Smooth muscle cell (in vitro differentiated cells): ENCODE measurements at regions not wholly inside any gene's neighbourhood (a gene's known extent, or its start where the extent isn't known, plus 50 kb on each side); places are given as distances from the start of the nearest gene placed in this dataset.
"Not testable (repeated sequence)": the region's sequence is repeated elsewhere in the genome, so short reads cannot be mapped to it uniquely, and the experiment has no call there.

Experiments used
- DNase-seq: peaks from one replicate; lab custom pipeline; 2025; ENCODE audit not compliant: unreplicated experiment; lab: John Stamatoyannopoulos, UW
- H2AFZ ChIP-seq: fragments of 200-600 bp; sonication (generic); 2 replicates; pipeline ENCODE4 v1.6.0; 2016; ENCODE audit warnings: antibody characterized with exemption, low read depth, mild to moderate bottlenecking
- H3F3A ChIP-seq: fragments of 200-600 bp; sonication (generic); 2 replicates; pipeline ENCODE4 v1.6.0; 2017; ENCODE audit warnings: antibody characterized with exemption, low read depth
- H3K27ac ChIP-seq: fragments of 200-600 bp; sonication (generic); 2 replicates; pipeline ENCODE4 v1.5.1; 2016; ENCODE audit warnings: low read depth, mild to moderate bottlenecking
- H3K27me3 ChIP-seq: fragments of 200-600 bp; sonication (generic); 2 replicates; pipeline ENCODE4 v1.6.1; 2016; ENCODE audit warnings: low read depth, mild to moderate bottlenecking
- H3K36me3 ChIP-seq: fragments of 200-600 bp; sonication (generic); 2 replicates; pipeline ENCODE4 v1.5.1; 2016; ENCODE audit warnings: low read depth
- H3K4me1 ChIP-seq: fragments of 200-600 bp; sonication (generic); 2 replicates; pipeline ENCODE4 v1.5.1; 2016; ENCODE audit warnings: low read depth
- H3K4me2 ChIP-seq: fragments of 200-600 bp; sonication (generic); 2 replicates; pipeline ENCODE4 v1.6.0; 2016; ENCODE audit warnings: mild to moderate bottlenecking
- H3K4me3 ChIP-seq: fragments of 200-600 bp; sonication (generic); 2 replicates; pipeline ENCODE4 v1.5.1; 2016; ENCODE audit warnings: mild to moderate bottlenecking
- H3K79me2 ChIP-seq: fragments of 200-600 bp; sonication (generic); 2 replicates; pipeline ENCODE4 v1.6.0; 2016; ENCODE audit warnings: low read depth, mild to moderate bottlenecking
- H3K9ac ChIP-seq: fragments of 200-600 bp; sonication (generic); 2 replicates; pipeline ENCODE4 v1.6.0; 2016; ENCODE audit warnings: low read depth
- H3K9me3 ChIP-seq: fragments of 200-600 bp; sonication (generic); replicated peaks from 2 replicates; pipeline ENCODE4 v1.5.1; 2016; ENCODE audit warnings: low read depth
- H4K20me1 ChIP-seq: fragments of 200-600 bp; sonication (generic); 2 replicates; pipeline ENCODE4 v1.6.0; 2016; ENCODE audit warnings: low read depth
- WGBS: methylation state at CpG from one replicate; pipeline ENCODE4 v1.1.7; 2016; ENCODE audit warnings: low lambda C conversion rate; 5-methylcytosine and 5-hydroxymethylcytosine counted together
- TF ChIP-seq, protein P1 (sequence below): fragments of 200-600 bp; sonication (generic); IDR thresholded peaks from 2 replicates; pipeline ENCODE4 v1.5.1; 2017; ENCODE audit warnings: borderline replicate concordance, mild to moderate bottlenecking, antibody characterized with exemption; ENCODE audit not compliant: insufficient read depth, poor library complexity, severe bottlenecking

- Histone ChIP-seq H4K20me1 (no peaks in the 10 kb centered on the region), H3F3A (no peaks in the 10 kb centered on the region), H2AFZ (no peak overlapping the region), H3K27ac (no peak overlapping the region), H3K79me2 (no peaks in the 10 kb centered on the region), H3K9me3 (no peaks in the 10 kb centered on the region), H3K4me1 (no peaks in the 10 kb centered on the region), H3K4me3 (no peak overlapping the region), H3K4me2 (no peak overlapping the region), H3K36me3 (no peaks in the 10 kb centered on the region), H3K9ac (no peak overlapping the region), H3K27me3 (no peaks in the 10 kb centered on the region)
- DNase-seq = no peak
- TF ChIP-seq, protein P1, sequence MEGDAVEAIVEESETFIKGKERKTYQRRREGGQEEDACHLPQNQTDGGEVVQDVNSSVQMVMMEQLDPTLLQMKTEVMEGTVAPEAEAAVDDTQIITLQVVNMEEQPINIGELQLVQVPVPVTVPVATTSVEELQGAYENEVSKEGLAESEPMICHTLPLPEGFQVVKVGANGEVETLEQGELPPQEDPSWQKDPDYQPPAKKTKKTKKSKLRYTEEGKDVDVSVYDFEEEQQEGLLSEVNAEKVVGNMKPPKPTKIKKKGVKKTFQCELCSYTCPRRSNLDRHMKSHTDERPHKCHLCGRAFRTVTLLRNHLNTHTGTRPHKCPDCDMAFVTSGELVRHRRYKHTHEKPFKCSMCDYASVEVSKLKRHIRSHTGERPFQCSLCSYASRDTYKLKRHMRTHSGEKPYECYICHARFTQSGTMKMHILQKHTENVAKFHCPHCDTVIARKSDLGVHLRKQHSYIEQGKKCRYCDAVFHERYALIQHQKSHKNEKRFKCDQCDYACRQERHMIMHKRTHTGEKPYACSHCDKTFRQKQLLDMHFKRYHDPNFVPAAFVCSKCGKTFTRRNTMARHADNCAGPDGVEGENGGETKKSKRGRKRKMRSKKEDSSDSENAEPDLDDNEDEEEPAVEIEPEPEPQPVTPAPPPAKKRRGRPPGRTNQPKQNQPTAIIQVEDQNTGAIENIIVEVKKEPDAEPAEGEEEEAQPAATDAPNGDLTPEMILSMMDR = no peak
- 75% methylated on average over 1 of the region's 1 CpG for WGBS
These were observed 118.3 kb upstream of the HEY2 start for GRCh38 chr6:125631165-125631564.

- H4K20me1 ChIP-seq, H2AFZ ChIP-seq: not testable (repeated sequence)
These were observed 113.4 kb upstream of the HEY2 start for GRCh38 chr6:125636011-125636410.

DNA sequence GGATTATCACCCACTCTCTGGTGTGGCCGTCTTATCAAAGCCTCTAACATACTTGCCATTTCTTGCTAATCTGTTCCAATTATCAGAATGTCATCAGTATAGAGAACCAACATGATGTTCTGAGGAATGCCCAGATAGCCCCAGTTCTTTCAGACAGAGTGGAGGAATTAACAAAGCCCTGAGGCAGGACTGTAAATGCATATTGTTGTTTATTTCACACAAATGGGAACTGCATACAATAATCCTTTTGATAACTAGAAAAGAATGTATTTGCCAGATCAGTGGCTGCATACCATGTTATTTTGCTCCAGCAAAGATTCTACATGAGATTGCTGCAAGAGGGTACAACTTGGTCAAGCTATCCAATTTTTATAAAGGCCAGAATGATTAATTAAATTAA is 112.8 kb upstream of the HEY2 start:
- H3K79me2 ChIP-seq = no peaks in the 10 kb centered on the region
- no peak overlapping the region for H3K27ac ChIP-seq
- H3K4me2 ChIP-seq = no peak overlapping the region
- 30% methylated on average over 1 of the region's 1 CpG for WGBS
- DNase-seq = no peak
- H2AFZ ChIP-seq = no peak overlapping the region
- no peak overlapping the region for H3K9ac ChIP-seq
- H3K9me3 ChIP-seq = no peaks in the 10 kb centered on the region
- H3K36me3 ChIP-seq = no peaks in the 10 kb centered on the region
- TF ChIP-seq, protein P1 = no peak
- H3K4me3 ChIP-seq = no peak overlapping the region
- H4K20me1 ChIP-seq = no peaks in the 10 kb centered on the region
- no peaks in the 10 kb centered on the region for H3K4me1 ChIP-seq
- no peaks in the 10 kb centered on the region for H3K27me3 ChIP-seq
- no peaks in the 10 kb centered on the region for H3F3A ChIP-seq

More at GRCh38 chr6:125636011-125636410, 113.4 kb upstream of the HEY2 start:
- not testable (repeated sequence) for H3F3A ChIP-seq, H3K27me3 ChIP-seq, H3K36me3 ChIP-seq, H3K9ac ChIP-seq, H3K27ac ChIP-seq, H3K4me1 ChIP-seq, H3K4me3 ChIP-seq, H3K9me3 ChIP-seq, H3K79me2 ChIP-seq, DNase-seq, H3K4me2 ChIP-seq
- WGBS = 98% methylated on average over 2 of the region's 2 CpGs

GRCh38 chr6:125637207-125637606 is 112.2 kb upstream of the HEY2 start:
- 89% methylated on average over 2 of the region's 2 CpGs for WGBS
- TF ChIP-seq, protein P1 = no peak

More at GRCh38 chr6:125637207-125637606, 112.2 kb upstream of the HEY2 start:
- no peaks in the 10 kb centered on the region for H4K20me1 ChIP-seq
- no peaks in the 10 kb centered on the region for H3K36me3 ChIP-seq
- no peak overlapping the region for H3K27ac ChIP-seq
- H3K9ac ChIP-seq = no peak overlapping the region
- no peak overlapping the region for H2AFZ ChIP-seq
- H3F3A ChIP-seq = no peaks in the 10 kb centered on the region
- H3K27me3 ChIP-seq = no peaks in the 10 kb centered on the region
- H3K4me2 ChIP-seq = no peak overlapping the region
- no peaks in the 10 kb centered on the region for H3K4me1 ChIP-seq
- H3K4me3 ChIP-seq = no peak overlapping the region
- no peaks in the 10 kb centered on the region for H3K79me2 ChIP-seq
- no peaks in the 10 kb centered on the region for H3K9me3 ChIP-seq
- DNase-seq = no peak
